Glomerular visceral epithelial cell (primary cell): ENCODE measurements at regions not wholly inside any gene's neighbourhood (a gene's known extent, or its start where the extent isn't known, plus 50 kb on each side); places are given as distances from the start of the nearest gene placed in this dataset.
"Not testable (repeated sequence)": the region's sequence is repeated elsewhere in the genome, so short reads cannot be mapped to it uniquely, and the experiment has no call there.

Source experiments
- DNase-seq: peaks from one replicate; pipeline ENCODE4 v3.0.0-alpha.2; 2016; ENCODE audit errors: extremely low spot score

DNA sequence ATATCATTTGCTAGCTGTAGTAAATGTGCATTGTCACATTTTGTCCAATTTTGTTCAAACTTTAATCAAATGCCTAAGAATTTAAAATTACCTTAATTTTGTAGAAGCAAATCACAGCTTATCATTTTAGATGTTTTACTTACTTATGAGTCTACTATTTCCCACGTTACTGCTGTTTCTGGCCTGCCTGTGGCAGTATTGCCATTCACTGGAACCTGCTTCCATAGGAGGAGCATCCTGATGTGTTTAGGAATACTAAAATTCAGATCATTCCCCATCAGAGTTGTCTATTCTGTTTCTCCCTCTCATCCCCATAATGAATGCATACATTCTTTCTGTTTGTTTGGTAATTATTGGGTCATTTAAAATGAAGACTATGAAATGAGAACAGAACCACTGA lies 119.5 kb upstream of the SNRPN start:
- no peak for DNase-seq

DNA sequence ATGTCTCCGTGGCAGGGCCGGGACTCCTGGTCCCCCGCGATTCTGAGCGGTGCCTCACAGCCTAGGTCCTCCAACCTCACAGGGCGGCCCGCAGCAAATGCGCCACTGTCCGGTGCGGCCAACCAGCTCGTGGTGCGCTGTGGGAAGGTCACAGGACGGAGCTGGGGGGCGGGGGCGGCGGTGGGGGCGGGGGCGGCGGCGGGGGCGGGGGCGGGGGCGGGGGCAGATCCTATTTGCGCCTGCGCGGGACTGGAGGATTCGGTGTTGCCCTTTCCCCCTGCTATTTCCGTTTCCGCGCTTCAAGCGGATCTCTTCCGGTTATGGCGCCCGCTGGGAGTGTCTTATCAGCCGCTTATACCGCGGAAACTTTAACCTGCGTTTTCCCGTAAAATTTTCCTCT lies 106.7 kb upstream of the SNRPN start:
- DNase-seq = no peak

DNA sequence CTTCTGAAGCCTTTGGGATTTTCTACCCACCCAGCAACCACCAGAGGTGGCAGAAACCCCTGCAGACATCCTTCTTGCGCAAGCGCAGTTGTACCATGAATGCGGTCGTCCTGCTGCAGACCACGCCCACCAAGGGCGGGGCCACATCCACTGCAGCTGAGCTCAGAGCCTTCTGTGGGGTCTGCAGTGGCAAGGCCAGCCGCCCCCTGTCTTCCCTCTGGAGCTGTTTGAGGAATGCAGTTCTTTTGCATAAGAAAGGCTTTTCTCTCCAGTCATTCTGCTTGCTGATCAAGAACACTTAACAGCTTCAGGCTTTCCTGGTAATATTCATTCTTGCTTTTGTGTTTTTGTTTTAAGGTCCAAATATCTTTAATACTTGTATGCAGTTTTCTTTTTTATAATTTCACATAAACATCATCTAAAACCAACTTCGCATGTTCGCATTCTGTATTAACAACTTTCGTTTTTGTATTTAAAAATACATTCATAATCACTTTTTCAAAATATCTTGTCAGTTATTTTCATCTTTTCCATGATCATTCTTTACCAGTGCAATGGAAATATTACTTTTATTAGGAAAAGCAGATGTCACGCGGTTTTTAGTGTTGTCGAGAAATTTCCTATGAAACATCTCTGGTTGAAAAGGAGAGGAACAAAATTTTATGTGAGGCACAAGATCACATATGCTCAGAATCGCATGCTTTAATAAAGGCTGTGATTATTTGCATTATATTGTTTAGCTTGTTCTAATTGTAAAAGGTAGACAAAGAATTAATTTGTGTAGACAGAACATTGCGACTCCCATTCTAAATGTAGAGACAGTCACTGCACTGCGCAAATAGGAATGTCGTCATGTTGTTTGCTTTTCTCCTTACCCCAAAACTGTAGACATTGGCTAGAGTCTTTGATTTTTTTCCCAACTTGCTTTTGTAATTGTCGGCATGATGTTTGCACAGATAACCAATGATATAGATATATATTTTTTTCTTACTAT lies 98.1 kb upstream of the SNRPN start:
- no peak for DNase-seq

DNA sequence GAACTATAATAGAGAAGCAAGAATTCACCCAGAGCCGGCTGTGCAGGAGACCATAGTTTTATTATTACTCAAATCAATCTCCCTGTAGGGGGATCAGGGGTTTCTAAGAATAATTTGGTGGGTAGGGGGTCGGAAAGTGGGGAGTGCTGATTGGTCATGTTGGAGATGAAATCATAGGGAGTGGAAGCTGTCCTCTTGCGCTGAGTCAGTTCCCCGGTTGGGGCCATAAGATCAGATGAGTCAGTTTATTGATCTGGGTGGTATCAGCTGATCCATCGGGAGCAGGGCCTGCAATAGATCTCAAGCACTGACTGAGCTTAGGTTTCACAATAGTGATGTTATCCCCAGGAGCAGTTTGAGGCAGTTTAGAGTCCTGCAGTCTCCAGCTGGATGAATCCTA lies 97.0 kb upstream of the SNRPN start:
- no peak for DNase-seq

DNA sequence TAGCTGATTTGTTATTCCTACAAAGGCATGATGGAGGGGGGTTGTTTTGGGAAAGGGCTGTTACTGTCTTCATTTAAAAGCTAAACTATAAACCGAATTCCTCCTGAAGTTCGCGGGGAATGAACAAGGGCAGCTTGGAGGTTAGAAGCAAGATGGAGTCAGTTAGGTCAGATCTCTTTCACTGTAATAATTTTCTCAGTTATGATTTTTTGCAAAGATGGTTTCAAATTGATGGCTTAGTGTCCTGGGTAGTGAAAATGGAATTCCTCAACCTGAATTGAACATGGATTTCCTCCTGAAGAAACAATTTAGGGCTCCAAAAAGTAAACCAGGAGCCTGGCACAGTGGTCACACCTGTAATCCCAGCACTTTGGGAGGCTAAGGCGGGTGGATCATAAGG lies 96.6 kb upstream of the SNRPN start:
- not testable (repeated sequence) for DNase-seq

DNA sequence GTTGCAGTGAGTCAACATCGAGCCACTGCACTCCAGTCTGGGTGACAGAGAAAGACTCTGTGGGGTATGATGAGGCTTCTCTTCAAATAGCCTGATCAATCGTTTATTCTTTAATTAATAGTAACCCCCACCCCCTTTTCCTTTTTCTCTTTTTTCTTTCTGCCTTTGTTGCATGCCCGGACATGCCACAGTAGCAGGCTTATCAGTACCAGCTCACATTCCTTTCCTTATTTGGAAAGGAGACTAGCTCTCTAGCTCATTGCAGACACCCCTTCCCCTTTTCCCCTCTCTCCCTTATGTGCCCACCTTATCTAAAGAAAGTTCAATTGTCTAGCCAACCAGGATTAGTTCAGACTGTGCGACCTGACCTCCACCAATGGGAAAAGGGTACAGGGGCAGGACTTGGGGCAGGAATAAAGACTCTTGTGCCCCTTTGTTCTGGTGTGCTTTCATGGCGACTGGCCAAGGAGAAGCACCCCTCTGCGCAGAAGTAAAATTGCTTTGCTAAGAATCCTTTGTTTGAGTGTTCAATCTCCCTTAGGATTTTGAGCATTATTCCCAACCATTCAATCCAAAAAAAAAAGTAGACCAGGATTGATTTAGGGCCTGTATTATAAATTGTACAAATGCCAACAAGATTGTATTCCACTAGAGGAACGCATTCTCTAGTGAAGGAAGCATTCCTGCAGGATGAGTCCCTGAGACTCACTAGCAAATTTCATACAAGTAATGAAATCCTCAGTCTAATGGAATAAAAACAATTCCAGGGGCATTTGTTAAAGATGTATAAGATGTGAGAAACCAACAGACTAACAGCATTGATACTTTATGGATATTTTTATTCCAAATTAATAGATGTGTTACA lies 95.8 kb upstream of the SNRPN start:
- no peak for DNase-seq

DNA sequence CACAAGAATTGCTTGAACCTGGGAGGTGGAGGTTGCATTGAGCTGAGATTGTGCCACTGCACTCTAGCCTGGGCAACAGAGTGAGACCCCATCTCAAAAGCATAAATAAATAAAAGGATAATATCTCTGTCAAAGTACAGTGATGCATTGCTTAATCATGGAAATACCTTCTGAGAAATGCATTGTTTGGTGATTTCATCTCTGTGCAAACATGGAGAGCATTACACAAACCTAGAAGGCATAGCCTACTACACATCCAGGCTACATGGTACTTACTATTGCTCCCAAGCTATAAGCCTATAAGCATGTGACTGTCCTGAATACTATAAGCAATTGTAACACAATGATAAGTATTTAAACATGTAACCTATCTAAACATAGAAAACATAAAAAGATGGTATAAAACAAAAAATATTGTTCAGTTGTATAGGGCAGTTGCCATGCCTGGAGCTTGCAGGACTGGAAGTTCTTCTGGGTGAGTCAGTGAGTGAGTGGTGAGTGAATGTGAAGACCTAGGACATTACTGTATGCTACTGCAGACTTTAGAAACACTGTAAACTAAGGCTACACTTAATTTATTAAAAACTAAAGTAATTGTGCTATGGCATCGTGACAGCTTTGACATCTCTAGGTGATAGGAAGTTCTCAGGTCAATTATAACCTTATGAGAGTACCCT lies 93.6 kb upstream of the SNRPN start:
- no peak for DNase-seq

DNA sequence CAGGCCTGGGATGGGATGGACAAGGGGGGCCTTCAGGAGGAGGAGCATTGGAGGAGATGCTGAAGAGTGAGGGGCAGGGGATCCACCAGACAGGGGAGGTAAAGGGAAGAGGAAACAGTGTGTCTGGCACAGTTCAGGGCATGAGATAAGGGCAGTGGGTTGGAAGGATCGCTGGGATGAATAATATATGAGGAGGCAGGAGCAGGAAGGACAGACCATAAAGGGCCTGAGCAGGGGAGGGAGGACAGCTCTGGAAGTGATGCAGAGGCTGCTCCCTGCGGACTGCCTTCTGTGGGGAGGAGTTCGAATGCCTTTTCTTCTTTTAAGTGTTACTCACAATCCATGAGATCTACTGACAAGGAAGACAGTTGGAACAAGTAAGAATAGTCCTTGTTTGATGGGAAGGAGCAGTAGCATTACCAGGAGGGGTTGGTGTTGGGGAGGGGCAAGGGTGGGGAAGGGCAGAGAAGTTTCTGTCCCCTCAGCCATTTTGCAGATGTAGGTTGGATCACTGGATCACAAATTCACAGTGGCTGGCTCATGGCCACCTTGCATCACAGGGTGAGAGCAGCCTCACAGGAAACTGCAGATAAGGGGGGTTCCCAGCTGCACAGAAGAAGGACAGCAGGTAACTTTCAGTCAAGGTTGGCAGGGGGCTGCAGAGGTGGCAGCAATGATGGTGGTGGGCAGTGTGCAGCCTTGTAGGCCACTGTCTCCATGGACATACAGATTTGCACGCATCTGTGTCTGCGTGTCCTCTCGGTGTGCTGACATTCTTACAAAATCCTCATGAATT lies 91.9 kb upstream of the SNRPN start:
- no peak for DNase-seq

DNA sequence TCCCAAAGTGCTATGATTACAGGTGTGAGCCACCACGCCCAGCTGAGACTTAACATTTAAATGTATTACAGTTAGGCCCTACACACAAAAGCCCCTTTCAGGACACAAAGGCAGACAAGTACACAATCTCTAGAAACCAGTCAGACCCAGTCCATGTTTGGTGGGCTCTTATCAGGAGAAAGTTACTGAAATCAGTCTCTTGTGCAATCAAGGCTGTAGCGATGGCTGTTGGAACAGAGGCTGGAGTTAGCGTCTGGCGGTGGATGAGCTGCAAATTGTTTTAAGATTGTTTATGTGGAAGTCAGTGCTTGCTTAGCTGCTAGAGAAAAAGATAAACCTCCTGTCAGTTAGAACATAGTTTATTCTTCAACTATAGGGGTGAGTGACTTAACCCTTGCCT lies 89.5 kb upstream of the SNRPN start:
- no peak for DNase-seq

DNA sequence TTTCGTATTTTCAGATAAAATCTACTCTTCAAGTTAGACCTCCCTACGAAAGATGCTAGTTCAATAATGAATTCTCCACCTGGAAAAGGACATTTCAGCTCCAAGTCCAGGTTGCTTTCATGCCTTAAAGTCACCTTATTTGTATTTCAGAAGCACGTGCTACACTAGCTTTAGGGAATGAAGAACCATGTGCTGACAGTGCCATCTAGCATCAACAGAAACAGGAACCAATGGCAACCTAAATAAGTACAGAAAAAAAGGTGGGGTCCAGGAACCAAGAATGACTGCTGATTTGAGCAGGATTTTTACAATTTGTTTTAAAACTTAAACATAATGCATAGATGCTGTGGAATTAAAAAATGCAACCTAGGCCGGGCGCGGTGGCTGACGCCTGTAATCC lies 77.6 kb upstream of the SNRPN start:
- no peak for DNase-seq

DNA sequence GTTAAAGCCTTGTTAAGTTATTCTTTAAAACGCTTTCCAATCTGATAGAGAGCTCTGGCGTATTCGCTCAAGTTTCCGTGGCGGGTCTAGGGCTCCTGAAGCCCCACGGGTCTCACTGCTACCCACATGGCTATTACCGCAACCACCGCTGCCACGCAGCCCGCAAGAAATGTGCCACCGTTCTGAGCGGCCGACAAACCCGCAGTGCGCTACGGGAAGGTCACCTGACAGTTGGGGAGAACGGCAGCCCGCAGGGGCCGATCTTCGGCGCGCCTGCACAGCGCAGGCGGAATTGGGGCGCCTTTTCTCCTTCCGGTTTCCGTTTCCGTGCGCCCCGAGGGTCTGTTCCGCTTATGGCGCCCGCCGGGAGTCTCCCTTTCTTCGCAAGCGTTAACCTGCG lies 76.6 kb upstream of the SNRPN start:
- no peak for DNase-seq

DNA sequence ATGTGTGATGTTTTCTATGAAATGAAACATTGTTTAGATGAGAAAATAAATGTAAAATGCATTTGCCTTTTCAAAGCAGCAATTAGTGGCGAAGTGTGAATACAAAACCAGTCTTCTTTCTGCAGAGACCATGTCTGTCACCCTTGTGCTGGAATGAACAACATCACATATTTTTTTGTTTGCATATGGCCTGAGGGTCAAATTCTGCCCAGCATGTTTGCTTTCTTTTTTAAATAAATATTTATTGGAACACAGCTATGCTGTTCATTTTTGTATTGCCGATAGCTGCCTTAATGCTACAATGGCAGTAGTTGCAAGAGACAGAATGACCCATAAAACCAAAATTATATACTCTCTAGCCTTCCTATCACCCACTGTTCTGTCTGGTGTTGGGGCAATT lies 75.3 kb upstream of the SNRPN start:
- DNase-seq = no peak

DNA sequence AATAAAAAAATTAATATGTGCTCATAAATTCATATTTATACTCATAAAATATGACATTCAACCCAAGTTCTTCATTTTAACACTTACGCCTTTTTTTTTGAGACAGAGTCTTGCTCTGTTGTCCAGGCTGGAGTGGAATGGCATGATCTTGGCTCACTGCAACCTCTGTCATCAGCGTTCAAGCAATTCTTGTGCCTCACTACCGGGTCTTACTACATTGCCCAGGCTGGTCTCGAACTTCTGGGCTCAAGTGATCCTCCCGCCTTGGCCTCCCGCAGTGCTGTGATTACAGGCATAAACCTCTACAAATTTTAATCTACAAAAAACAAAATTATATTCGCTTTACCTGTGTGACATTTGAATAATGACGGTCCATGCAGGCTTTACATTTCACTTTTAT lies 74.1 kb upstream of the SNRPN start:
- DNase-seq = no peak

DNA sequence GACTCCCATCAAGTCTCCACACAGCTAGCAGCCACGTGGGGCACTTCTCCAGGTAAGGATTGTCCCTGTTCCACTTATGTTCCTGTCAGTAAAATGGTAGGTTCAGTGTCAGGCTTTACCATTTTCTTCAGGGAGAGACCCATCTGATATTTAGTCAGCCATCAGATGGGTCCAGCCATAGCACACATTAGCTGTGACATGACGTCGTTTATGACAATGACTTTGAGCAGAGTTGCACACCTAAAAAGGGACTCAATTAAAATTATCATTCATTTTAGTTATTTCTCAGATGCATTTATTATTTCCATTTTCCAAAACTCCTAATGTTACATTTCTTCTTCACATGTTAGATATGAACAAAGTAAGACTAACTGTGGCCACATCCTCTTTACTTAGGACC lies 68.2 kb upstream of the SNRPN start:
- DNase-seq = no peak

DNA sequence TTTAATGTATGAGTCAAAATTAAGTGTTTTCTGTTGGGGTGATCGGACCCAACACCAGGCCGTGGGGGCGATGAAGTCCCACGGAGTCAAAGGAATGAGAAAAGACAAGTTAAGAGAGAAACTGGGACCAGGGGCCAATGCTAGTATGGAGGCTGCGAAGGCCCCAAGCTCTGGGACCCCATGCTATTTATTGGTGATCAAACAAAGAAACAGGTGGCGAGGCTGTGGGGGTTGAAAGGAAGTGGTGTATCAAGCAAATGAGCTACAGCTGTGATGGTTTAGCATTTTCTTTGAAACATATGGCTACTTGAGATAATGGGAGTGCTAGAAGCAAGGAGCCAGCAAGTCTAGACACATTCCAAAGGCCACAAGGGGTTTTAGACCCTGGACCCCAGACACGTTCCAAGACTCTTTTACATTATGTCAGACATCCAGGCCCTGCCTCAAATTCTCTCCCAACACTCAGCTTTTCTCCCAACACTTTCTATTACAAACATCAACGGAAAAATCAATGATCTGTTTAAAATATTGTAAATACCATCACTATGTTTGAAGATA lies 56.0 kb upstream of the SNRPN start:
- no peak for DNase-seq

DNA sequence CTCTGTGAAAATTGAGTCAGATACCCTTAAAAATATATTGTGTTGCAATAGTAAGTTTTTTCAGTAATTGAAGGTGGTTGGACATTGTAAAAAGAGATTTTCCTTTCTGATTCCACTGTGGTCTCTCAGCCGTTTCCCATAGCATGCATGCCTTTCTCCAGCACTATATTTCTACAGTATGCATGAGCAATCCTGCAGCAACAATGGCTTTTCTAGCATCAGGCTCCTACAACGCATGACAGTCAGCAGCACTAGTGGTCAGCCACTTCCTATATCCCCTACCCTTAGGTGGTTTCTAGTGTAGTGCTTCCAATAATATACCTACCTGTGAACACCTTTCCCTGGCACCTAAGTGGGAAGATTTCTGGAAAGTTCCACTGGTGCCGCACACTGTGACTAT lies 55.4 kb upstream of the SNRPN start:
- DNase-seq = no peak

DNA sequence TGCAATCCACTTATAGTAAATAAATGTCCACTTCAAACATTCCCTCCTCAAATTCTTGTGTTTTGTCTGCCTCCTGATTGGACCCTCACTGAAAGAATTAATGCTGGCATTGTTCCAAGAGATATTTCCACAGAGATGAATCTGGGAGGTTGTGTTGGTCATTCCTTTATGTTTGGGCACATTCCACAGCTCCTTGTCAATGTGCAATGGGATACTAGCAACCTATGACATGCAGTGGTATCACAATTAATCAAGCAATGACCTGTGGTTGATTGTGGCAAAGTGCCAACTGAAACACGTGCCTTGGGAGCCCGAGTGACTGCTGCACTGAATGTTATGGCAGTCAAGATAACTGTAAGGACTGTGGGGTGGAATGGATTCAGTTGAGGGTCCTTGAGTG lies 55.0 kb upstream of the SNRPN start:
- no peak for DNase-seq

DNA sequence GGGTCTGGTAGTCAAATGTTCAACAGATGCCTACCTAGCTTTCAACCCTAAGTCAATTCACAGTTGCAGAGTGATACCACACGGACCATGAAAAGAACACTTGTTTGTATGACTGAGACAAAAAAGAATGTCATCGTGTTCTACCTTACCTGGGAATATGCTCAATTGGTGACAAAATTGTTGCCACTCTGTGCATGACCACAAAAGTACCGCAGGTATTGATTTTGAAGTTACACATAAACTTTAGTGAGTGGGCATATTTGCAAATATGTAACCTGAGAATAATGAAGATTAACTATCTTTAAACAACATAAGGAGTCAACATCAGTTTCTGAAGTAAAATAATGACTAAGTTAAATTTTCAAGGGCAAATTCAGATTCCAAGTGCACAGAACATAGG lies 53.4 kb upstream of the SNRPN start:
- DNase-seq = no peak
